ENCODE measurements at regions not wholly inside any gene's neighbourhood (a gene's known extent, or its start where the extent isn't known, plus 50 kb on each side); places are given as distances from the start of the nearest gene placed in this dataset.

GRCh38 chr2:191488135-191488534, 189.8 kb upstream of the NABP1 start:
- peak; percentile 79 for DNase-seq (ENCODE audit: low read depth)
- no peak overlapping the region for H3K4me3 ChIP-seq (ENCODE audit: low read length)
- TF ChIP-seq CTCF (conservative IDR thresholded peaks at IDR 0.05; ENCODE audit: low read length): no peak

GRCh38 chr2:191489177-191489576, 188.8 kb upstream of the NABP1 start:
- peak; percentile 6 for DNase-seq (ENCODE audit: low read depth)
- H3K4me3 ChIP-seq (ENCODE audit: low read length): no peak overlapping the region
- no peak for TF ChIP-seq CTCF (conservative IDR thresholded peaks at IDR 0.05; ENCODE audit: low read length)

GRCh38 chr2:191496838-191497237, 181.1 kb upstream of the NABP1 start:
- TF ChIP-seq CTCF (conservative IDR thresholded peaks at IDR 0.05; ENCODE audit: low read length): no peak
- H3K4me3 ChIP-seq (ENCODE audit: low read length): no peak overlapping the region
- no peak for DNase-seq (ENCODE audit: low read depth)

- no peak for TF ChIP-seq CTCF (conservative IDR thresholded peaks at IDR 0.05; ENCODE audit: low read length)
- H3K4me3 ChIP-seq (ENCODE audit: low read length): no peak overlapping the region
- DNase-seq (ENCODE audit: low read depth): no peak
These were observed 180.1 kb upstream of the NABP1 start for GRCh38 chr2:191497822-191498221.

- H3K4me3 ChIP-seq (ENCODE audit: low read length): no peak overlapping the region
- no peak for DNase-seq (ENCODE audit: low read depth)
- no peak for TF ChIP-seq CTCF (conservative IDR thresholded peaks at IDR 0.05; ENCODE audit: low read length)
These were observed 178.9 kb upstream of the NABP1 start for GRCh38 chr2:191499050-191499449.

GRCh38 chr2:191499874-191500565, 177.9 kb upstream of the NABP1 start:
- DNase-seq (ENCODE audit: low read depth): peak; percentile 93
- peak overlapping the region; percentile 22 for H3K4me3 ChIP-seq (ENCODE audit: low read length)
- no peak for TF ChIP-seq CTCF (conservative IDR thresholded peaks at IDR 0.05; ENCODE audit: low read length)

GRCh38 chr2:191500566-191500883, 177.4 kb upstream of the NABP1 start:
- DNase-seq (ENCODE audit: low read depth): no peak
- H3K4me3 ChIP-seq (ENCODE audit: low read length): no peak overlapping the region
- no peak for TF ChIP-seq CTCF (conservative IDR thresholded peaks at IDR 0.05; ENCODE audit: low read length)
